HG03064 (cell line): ENCODE measurements at regions not wholly inside any gene's neighbourhood (a gene's known extent, or its start where the extent isn't known, plus 50 kb on each side); places are given as distances from the start of the nearest gene placed in this dataset.
"Not testable (repeated sequence)": the region's sequence is repeated elsewhere in the genome, so short reads cannot be mapped to it uniquely, and the experiment has no call there.

Experiments used
- ATAC-seq: cut with Tn5 transposase; IDR thresholded peaks from one replicate; pipeline ENCODE4 v1.9.1; 2021; ENCODE audit warnings: low read depth; ENCODE audit not compliant: unreplicated experiment

- no peak for ATAC-seq
Observed at GRCh38 chr5:111836426-111836825, 79.4 kb upstream of the NREP start.

GRCh38 chr5:111834926-111835599 is 78.1 kb upstream of the NREP start:
- ATAC-seq = no peak

GRCh38 chr5:111830333-111830732 is 73.3 kb upstream of the NREP start:
- no peak for ATAC-seq

GRCh38 chr5:111829701-111830100 is 72.7 kb upstream of the NREP start:
- ATAC-seq = no peak

- no peak for ATAC-seq
Observed at GRCh38 chr5:111826064-111826463, 69.1 kb upstream of the NREP start.

- no peak for ATAC-seq
Observed at GRCh38 chr5:111820072-111820471, 63.1 kb upstream of the NREP start.

- not testable (repeated sequence) for ATAC-seq
Observed at GRCh38 chr5:111819028-111819427, 62.0 kb upstream of the NREP start.

GRCh38 chr5:111813537-111813936 is 56.5 kb upstream of the NREP start:
- ATAC-seq = no peak

GRCh38 chr5:111810112-111810511 is 53.1 kb upstream of the NREP start:
- ATAC-seq = no peak
